Liver (tissue), 8 donors: ENCODE measurements at regions not wholly inside any gene's neighbourhood (a gene's known extent, or its start where the extent isn't known, plus 50 kb on each side); places are given as distances from the start of the nearest gene placed in this dataset.

Experiments used
- DNase-seq: peaks from one replicate; pipeline ENCODE4 v3.0.0-alpha.2; 2017; ENCODE audit warnings: low spot score
- H3K27ac ChIP-seq, 2 donors: one replicate each; pipeline ENCODE4 v1.7.0; 2013; ENCODE audit warnings: inconsistent platforms in 2 of 2, low read length in 2 of 2, control low read depth in 1 of 2, low read depth in 1 of 2, mild to moderate bottlenecking in 1 of 2
- H3K27me3 ChIP-seq, 4 donors: one replicate each; pipeline versions ENCODE4 v1.6.1 to v1.7.0; 2013; ENCODE audit warnings: low read length in 3 of 4, inconsistent platforms in 1 of 4, mild to moderate bottlenecking in 1 of 4, moderate library complexity in 1 of 4; ENCODE audit not compliant: control insufficient read depth in 4 of 4, insufficient read depth in 4 of 4
- H3K36me3 ChIP-seq, 4 donors: one replicate each; pipeline versions ENCODE4 v1.6.1 to v1.7.0; 2013; ENCODE audit warnings: low read length in 3 of 4, mild to moderate bottlenecking in 3 of 4, low read depth in 1 of 4, moderate library complexity in 1 of 4; ENCODE audit not compliant: control insufficient read depth in 4 of 4, insufficient read depth in 3 of 4
- H3K4me1 ChIP-seq, 4 donors: one replicate each; pipeline versions ENCODE4 v1.6.1 to v1.7.0; 2013; ENCODE audit warnings: low read length in 3 of 4, mild to moderate bottlenecking in 3 of 4, moderate library complexity in 1 of 4; ENCODE audit not compliant: control insufficient read depth in 4 of 4, insufficient read depth in 4 of 4
- H3K4me3 ChIP-seq, 3 donors: one replicate each; pipeline versions ENCODE4 v1.6.1 to v1.7.0; 2013; ENCODE audit warnings: low read length in 3 of 3, control low read depth in 1 of 3, low read depth in 1 of 3, mild to moderate bottlenecking in 1 of 3
- H3K9ac ChIP-seq, 2 donors: one replicate each; pipeline ENCODE4 v1.7.0; 2013; ENCODE audit warnings: low read length in 2 of 2, mild to moderate bottlenecking in 2 of 2, moderate library complexity in 2 of 2, control low read depth in 1 of 2, low read depth in 1 of 2
- H3K9me3 ChIP-seq, 4 donors: one replicate each; pipeline versions ENCODE4 v1.6.1 to v1.7.0; 2013; ENCODE audit warnings: low read length in 3 of 4; ENCODE audit not compliant: control insufficient read depth in 4 of 4
- EGR1 ChIP-seq, 2 donors: IDR thresholded peaks; 2 replicates each; pipeline ENCODE4 v1.6.1; 2016 to 2018; ENCODE audit warnings: antibody characterized with exemption in 2 of 2, low read depth in 2 of 2
- FOXA2 ChIP-seq: IDR thresholded peaks from 2 replicates; pipeline ENCODE4 v1.6.1; 2016; ENCODE audit warnings: antibody characterized with exemption
- GABPA ChIP-seq, 2 donors: IDR thresholded peaks in 1 of 2; conservative IDR thresholded peaks in 1 of 2; 2 replicates each; pipeline ENCODE4 v1.6.1; 2016; ENCODE audit warnings: antibody characterized with exemption in 2 of 2, mild to moderate bottlenecking in 1 of 2, moderate library complexity in 1 of 2
- JUND ChIP-seq, 2 donors: IDR thresholded peaks; 2 replicates each; pipeline ENCODE4 v1.6.1; 2016; ENCODE audit warnings: antibody characterized with exemption in 2 of 2
- RAD21 ChIP-seq, 2 donors: IDR thresholded peaks; 2 replicates each; pipeline ENCODE4 v1.6.1; 2016; ENCODE audit warnings: antibody characterized with exemption in 2 of 2, mild to moderate bottlenecking in 2 of 2
- RXRA ChIP-seq, 2 donors: IDR thresholded peaks; 2 replicates each; pipeline ENCODE4 v1.6.1; 2017 to 2018; ENCODE audit warnings: antibody characterized with exemption in 2 of 2, mild to moderate bottlenecking in 1 of 2
- SP1 ChIP-seq: IDR thresholded peaks from 2 replicates; pipeline ENCODE4 v1.6.1; 2018; ENCODE audit warnings: antibody characterized with exemption, mild to moderate bottlenecking
- TAF1 ChIP-seq: conservative IDR thresholded peaks from 2 replicates; pipeline ENCODE4 v1.6.1; 2016; ENCODE audit warnings: antibody characterized with exemption, mild to moderate bottlenecking
- YY1 ChIP-seq: IDR thresholded peaks from 2 replicates; pipeline ENCODE4 v1.6.1; 2016; ENCODE audit warnings: antibody characterized with exemption, mild to moderate bottlenecking
- WGBS: extraction: QIAGEN DNeasy Blood & Tissue Kit; methylation state at CpG from one replicate; pipeline ENCODE4 v1.1.7; 2013; 5-methylcytosine and 5-hydroxymethylcytosine counted together
- TF ChIP-seq, protein P1 (sequence below): IDR thresholded peaks from 2 replicates; pipeline ENCODE4 v1.6.1; 2016; ENCODE audit warnings: antibody characterized with exemption
- TF ChIP-seq, protein P2 (sequence below): fragments of 150-350 bp; IDR thresholded peaks from 2 replicates; pipeline ENCODE4 v1.5.1; 2017; ENCODE audit warnings: improper control_type of control experiment, low read depth, low read length; ENCODE audit not compliant: missing input control
- TF ChIP-seq, protein P3 (sequence below): IDR thresholded peaks from 2 replicates; pipeline ENCODE4 v1.6.1; 2016; ENCODE audit warnings: antibody characterized with exemption, mild to moderate bottlenecking
- donor health status: healthy.
- donor health status: healthy.
- donor health status: healthy.
- donor health status: healthy.
- donor health status: healthy.

DNA sequence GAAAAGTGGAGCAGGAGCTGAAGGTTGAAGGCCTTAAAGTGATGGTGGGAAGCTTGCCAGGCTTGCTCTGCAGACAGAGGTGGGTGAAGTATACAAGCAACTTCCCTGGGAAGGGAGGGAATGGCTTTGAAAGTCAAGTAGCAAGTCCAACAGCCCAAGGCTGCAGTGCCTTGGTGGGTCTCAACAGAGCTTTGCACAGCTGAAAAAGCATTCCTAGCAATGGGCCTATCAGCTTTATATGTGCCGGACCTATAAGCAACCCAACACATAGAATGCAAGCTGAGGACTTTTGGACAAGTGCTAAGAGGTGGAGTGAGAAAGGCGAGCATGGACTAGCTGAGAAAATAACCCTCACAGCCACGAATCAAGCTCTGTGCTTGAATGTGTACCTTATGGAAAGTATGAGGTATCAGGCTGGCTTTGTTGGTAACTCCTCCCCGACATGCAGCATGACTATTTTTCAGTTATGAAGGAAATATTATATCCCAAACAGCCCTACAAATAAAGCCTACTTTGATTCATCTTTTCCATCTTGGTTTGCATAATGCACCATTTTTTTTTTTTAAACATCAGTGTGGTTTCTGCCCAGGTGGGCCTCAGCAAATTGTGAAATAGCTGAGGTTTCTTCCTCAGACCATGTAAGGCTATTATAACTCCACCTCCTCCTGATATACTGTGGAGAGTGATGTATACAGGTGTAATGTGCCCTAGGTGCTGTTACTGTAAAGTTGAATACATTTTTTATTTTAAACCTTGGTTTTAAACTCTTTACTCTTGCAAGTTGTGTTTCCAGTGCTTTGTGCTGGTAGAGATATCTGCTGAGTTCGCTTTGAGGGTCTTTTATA is 241.4 kb upstream of the CXCR4 start (continued):
- TF ChIP-seq EGR1 (IDR thresholded peaks at IDR 0.05; ENCODE audit: low read depth in 2 of 2) (no peak), FOXA2 (no peak)
- TF ChIP-seq, protein P1, sequence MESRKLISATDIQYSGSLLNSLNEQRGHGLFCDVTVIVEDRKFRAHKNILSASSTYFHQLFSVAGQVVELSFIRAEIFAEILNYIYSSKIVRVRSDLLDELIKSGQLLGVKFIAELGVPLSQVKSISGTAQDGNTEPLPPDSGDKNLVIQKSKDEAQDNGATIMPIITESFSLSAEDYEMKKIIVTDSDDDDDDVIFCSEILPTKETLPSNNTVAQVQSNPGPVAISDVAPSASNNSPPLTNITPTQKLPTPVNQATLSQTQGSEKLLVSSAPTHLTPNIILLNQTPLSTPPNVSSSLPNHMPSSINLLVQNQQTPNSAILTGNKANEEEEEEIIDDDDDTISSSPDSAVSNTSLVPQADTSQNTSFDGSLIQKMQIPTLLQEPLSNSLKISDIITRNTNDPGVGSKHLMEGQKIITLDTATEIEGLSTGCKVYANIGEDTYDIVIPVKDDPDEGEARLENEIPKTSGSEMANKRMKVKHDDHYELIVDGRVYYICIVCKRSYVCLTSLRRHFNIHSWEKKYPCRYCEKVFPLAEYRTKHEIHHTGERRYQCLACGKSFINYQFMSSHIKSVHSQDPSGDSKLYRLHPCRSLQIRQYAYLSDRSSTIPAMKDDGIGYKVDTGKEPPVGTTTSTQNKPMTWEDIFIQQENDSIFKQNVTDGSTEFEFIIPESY = no peak

DNA sequence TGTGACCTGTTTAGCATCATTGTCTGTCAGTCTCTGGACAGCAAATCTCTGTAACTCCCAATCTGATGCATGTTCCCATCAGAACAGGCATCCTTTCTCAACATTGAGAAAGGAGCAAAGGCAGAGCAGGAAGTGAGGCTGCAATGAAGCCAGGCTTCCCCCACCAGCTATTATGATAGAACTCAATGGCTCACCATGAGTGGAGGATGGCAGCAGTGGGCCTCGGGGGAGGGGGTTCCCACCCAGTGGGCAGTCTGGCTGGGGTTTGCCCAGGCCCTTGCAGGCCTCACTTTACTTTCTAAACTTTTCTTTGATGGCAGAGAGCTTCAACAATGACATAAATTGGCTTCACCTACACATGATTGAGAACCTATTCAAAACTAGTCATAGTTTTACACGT is 240.6 kb upstream of the CXCR4 start:
- Histone ChIP-seq H3K27me3 (no peaks in the 10 kb centered on the region), H3K9me3 (no peaks in the 10 kb centered on the region), H3K4me1 (no peaks in the 10 kb centered on the region), H3K27ac (no peak overlapping the region), H3K36me3 (no peaks in the 10 kb centered on the region), H3K4me3 (no peak overlapping the region), H3K9ac (no peak overlapping the region)
- no peak for DNase-seq
- TF ChIP-seq GABPA (IDR thresholded peaks at IDR 0.05 in 1 of 2, conservative IDR thresholded peaks at IDR 0.05 in 1 of 2) (no peak), RXRA (IDR thresholded peaks at IDR 0.05) (no peak), TAF1 (no peak), SP1 (no peak), YY1 (no peak), RAD21 (IDR thresholded peaks at IDR 0.05) (no peak), JUND (IDR thresholded peaks at IDR 0.05) (no peak), FOXA2 (no peak)
- TF ChIP-seq, protein P2, sequence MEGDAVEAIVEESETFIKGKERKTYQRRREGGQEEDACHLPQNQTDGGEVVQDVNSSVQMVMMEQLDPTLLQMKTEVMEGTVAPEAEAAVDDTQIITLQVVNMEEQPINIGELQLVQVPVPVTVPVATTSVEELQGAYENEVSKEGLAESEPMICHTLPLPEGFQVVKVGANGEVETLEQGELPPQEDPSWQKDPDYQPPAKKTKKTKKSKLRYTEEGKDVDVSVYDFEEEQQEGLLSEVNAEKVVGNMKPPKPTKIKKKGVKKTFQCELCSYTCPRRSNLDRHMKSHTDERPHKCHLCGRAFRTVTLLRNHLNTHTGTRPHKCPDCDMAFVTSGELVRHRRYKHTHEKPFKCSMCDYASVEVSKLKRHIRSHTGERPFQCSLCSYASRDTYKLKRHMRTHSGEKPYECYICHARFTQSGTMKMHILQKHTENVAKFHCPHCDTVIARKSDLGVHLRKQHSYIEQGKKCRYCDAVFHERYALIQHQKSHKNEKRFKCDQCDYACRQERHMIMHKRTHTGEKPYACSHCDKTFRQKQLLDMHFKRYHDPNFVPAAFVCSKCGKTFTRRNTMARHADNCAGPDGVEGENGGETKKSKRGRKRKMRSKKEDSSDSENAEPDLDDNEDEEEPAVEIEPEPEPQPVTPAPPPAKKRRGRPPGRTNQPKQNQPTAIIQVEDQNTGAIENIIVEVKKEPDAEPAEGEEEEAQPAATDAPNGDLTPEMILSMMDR = no peak
- TF ChIP-seq, protein P1 = no peak
- TF ChIP-seq, protein P3, sequence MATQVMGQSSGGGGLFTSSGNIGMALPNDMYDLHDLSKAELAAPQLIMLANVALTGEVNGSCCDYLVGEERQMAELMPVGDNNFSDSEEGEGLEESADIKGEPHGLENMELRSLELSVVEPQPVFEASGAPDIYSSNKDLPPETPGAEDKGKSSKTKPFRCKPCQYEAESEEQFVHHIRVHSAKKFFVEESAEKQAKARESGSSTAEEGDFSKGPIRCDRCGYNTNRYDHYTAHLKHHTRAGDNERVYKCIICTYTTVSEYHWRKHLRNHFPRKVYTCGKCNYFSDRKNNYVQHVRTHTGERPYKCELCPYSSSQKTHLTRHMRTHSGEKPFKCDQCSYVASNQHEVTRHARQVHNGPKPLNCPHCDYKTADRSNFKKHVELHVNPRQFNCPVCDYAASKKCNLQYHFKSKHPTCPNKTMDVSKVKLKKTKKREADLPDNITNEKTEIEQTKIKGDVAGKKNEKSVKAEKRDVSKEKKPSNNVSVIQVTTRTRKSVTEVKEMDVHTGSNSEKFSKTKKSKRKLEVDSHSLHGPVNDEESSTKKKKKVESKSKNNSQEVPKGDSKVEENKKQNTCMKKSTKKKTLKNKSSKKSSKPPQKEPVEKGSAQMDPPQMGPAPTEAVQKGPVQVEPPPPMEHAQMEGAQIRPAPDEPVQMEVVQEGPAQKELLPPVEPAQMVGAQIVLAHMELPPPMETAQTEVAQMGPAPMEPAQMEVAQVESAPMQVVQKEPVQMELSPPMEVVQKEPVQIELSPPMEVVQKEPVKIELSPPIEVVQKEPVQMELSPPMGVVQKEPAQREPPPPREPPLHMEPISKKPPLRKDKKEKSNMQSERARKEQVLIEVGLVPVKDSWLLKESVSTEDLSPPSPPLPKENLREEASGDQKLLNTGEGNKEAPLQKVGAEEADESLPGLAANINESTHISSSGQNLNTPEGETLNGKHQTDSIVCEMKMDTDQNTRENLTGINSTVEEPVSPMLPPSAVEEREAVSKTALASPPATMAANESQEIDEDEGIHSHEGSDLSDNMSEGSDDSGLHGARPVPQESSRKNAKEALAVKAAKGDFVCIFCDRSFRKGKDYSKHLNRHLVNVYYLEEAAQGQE = no peak
- WGBS = 72% methylated on average over 2 of the region's 2 CpGs
